ENCODE measurements at regions not wholly inside any gene's neighbourhood (a gene's known extent, or its start where the extent isn't known, plus 50 kb on each side); places are given as distances from the start of the nearest gene placed in this dataset.

DNA sequence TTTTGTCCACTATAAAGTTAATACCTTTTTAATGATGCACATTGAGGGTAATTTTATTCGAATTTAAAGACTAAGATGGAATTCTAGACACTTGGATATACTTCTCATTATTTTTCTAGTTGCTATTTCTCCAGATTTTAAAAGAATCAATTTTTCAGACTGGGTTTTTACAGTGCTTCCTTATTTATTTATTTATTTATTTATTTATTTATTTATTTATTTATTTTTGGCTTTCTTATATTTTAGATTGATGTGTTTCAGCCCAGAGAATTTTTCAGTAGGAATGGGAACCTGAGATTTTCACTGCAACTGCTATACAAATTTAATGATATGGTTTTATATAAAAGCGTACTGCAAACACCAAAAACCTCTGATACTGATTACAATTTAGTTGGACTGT is 448.7 kb downstream of the ZPLD1 start:
- TF ChIP-seq NR3C1 (IDR thresholded peaks at IDR 0.05): no peak
- TF ChIP-seq RAD21 (conservative IDR thresholded peaks at IDR 0.05 in 1 of 2, IDR thresholded peaks at IDR 0.05 in 1 of 2): no peak
- TF ChIP-seq, protein P1, sequence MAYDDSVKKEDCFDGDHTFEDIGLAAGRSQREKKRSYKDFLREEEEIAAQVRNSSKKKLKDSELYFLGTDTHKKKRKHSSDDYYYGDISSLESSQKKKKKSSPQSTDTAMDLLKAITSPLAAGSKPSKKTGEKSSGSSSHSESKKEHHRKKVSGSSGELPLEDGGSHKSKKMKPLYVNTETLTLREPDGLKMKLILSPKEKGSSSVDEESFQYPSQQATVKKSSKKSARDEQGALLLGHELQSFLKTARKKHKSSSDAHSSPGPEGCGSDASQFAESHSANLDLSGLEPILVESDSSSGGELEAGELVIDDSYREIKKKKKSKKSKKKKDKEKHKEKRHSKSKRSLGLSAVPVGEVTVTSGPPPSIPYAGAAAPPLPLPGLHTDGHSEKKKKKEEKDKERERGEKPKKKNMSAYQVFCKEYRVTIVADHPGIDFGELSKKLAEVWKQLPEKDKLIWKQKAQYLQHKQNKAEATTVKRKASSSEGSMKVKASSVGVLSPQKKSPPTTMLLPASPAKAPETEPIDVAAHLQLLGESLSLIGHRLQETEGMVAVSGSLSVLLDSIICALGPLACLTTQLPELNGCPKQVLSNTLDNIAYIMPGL (CRISPR knock-in tag; IDR thresholded peaks at IDR 0.05; ENCODE audit: borderline replicate concordance): no peak
- TF ChIP-seq, protein P2, sequence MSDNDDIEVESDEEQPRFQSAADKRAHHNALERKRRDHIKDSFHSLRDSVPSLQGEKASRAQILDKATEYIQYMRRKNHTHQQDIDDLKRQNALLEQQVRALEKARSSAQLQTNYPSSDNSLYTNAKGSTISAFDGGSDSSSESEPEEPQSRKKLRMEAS (IDR thresholded peaks at IDR 0.05): no peak
- TF ChIP-seq RFX5 (IDR thresholded peaks at IDR 0.05): no peak
- TF ChIP-seq, protein P3, sequence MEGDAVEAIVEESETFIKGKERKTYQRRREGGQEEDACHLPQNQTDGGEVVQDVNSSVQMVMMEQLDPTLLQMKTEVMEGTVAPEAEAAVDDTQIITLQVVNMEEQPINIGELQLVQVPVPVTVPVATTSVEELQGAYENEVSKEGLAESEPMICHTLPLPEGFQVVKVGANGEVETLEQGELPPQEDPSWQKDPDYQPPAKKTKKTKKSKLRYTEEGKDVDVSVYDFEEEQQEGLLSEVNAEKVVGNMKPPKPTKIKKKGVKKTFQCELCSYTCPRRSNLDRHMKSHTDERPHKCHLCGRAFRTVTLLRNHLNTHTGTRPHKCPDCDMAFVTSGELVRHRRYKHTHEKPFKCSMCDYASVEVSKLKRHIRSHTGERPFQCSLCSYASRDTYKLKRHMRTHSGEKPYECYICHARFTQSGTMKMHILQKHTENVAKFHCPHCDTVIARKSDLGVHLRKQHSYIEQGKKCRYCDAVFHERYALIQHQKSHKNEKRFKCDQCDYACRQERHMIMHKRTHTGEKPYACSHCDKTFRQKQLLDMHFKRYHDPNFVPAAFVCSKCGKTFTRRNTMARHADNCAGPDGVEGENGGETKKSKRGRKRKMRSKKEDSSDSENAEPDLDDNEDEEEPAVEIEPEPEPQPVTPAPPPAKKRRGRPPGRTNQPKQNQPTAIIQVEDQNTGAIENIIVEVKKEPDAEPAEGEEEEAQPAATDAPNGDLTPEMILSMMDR (IDR thresholded peaks at IDR 0.05): no peak
- TF ChIP-seq ZSCAN20 (CRISPR knock-in tag; IDR thresholded peaks at IDR 0.05): no peak
- no peak for TF ChIP-seq EP300 (IDR thresholded peaks at IDR 0.05)
- no peak for TF ChIP-seq FOXS1 (CRISPR knock-in tag; IDR thresholded peaks at IDR 0.05)
- TF ChIP-seq, protein P4, sequence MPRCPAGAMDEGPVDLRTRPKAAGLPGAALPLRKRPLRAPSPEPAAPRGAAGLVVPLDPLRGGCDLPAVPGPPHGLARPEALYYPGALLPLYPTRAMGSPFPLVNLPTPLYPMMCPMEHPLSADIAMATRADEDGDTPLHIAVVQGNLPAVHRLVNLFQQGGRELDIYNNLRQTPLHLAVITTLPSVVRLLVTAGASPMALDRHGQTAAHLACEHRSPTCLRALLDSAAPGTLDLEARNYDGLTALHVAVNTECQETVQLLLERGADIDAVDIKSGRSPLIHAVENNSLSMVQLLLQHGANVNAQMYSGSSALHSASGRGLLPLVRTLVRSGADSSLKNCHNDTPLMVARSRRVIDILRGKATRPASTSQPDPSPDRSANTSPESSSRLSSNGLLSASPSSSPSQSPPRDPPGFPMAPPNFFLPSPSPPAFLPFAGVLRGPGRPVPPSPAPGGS (IDR thresholded peaks at IDR 0.05): no peak
- no peak for TF ChIP-seq MYC (IDR thresholded peaks at IDR 0.05; ENCODE audit: borderline replicate concordance, low read length)
- no peak for TF ChIP-seq EHMT2 (IDR thresholded peaks at IDR 0.05; ENCODE audit: low read depth)

Measured in A549 (cell line).